Bronchial epithelial cell (primary cell): ENCODE measurements at regions not wholly inside any gene's neighbourhood (a gene's known extent, or its start where the extent isn't known, plus 50 kb on each side); places are given as distances from the start of the nearest gene placed in this dataset.

Experiments
- DNase-seq: peaks from one replicate; pipeline ENCODE4 v3.0.0-alpha.2; 2010; ENCODE audit warnings: low read depth
- FAIRE-seq: peaks from 2 replicates; lab custom pipeline; 2011; peaks lifted over from hg19 to GRCh38; lab: Jason Lieb, UNC
- H3K27me3 ChIP-seq: 2 replicates; pipeline ENCODE4 v1.5.1; 2011; ENCODE audit warnings: low read length; ENCODE audit not compliant: control insufficient read depth, insufficient read depth
- H3K36me3 ChIP-seq: 2 replicates; pipeline ENCODE4 v1.5.1; 2011; ENCODE audit warnings: low read length; ENCODE audit not compliant: control insufficient read depth, insufficient read depth
- H3K4me3 ChIP-seq: 2 replicates; pipeline ENCODE4 v1.5.1; 2011; ENCODE audit warnings: mild to moderate bottlenecking, low read depth, low read length, control low read depth
- CTCF ChIP-seq: IDR thresholded peaks from 2 replicates; pipeline ENCODE4 v1.5.1; 2011; ENCODE audit warnings: mild to moderate bottlenecking, moderate library complexity, low read length, control low read depth, inconsistent platforms; ENCODE audit not compliant: insufficient read depth, severe bottlenecking

GRCh38 chr6:113560376-113560775 is 296.8 kb upstream of the MARCKS start:
- FAIRE-seq, result no peak
- Histone ChIP-seq H3K27me3 (no peaks in the 10 kb centered on the region), H3K36me3 (no peaks in the 10 kb centered on the region), H3K4me3 (no peak overlapping the region)
- no peak for TF ChIP-seq CTCF
- DNase-seq, result no peak

- no peaks in the 10 kb centered on the region for H3K36me3 ChIP-seq
- no peak overlapping the region for H3K4me3 ChIP-seq
- FAIRE-seq, result no peak
- no peaks in the 10 kb centered on the region for H3K27me3 ChIP-seq
- no peak for TF ChIP-seq CTCF
- DNase-seq, result peak; percentile 88
Observed at GRCh38 chr6:113560908-113561307, 296.2 kb upstream of the MARCKS start.

GRCh38 chr6:113562248-113562647 is 294.9 kb upstream of the MARCKS start:
- FAIRE-seq, result no peak
- DNase-seq, result no peak
- no peak for TF ChIP-seq CTCF
- Histone ChIP-seq H3K36me3 (no peaks in the 10 kb centered on the region), H3K27me3 (no peaks in the 10 kb centered on the region), H3K4me3 (no peak overlapping the region)

GRCh38 chr6:113564371-113565171 is 292.6 kb upstream of the MARCKS start:
- FAIRE-seq (no peak), DNase-seq (peak; percentile 26)
- H3K4me3 ChIP-seq, result no peak overlapping the region
- no peaks in the 10 kb centered on the region for H3K36me3 ChIP-seq
- H3K27me3 ChIP-seq, result no peaks in the 10 kb centered on the region
- peak; percentile 1 for TF ChIP-seq CTCF

GRCh38 chr6:113565306-113565705 is 291.8 kb upstream of the MARCKS start:
- DNase-seq (no peak), FAIRE-seq (no peak)
- Histone ChIP-seq H3K27me3 (no peaks in the 10 kb centered on the region), H3K4me3 (no peak overlapping the region), H3K36me3 (no peaks in the 10 kb centered on the region)
- TF ChIP-seq CTCF, result no peak

- Histone ChIP-seq H3K36me3 (no peaks in the 10 kb centered on the region), H3K4me3 (no peak overlapping the region), H3K27me3 (no peaks in the 10 kb centered on the region)
- TF ChIP-seq CTCF, result no peak
- DNase-seq (no peak), FAIRE-seq (no peak)
Observed at GRCh38 chr6:113570161-113570560, 287.0 kb upstream of the MARCKS start.
